ENCODE measurements at regions not wholly inside any gene's neighbourhood (a gene's known extent, or its start where the extent isn't known, plus 50 kb on each side); places are given as distances from the start of the nearest gene placed in this dataset.

DNA sequence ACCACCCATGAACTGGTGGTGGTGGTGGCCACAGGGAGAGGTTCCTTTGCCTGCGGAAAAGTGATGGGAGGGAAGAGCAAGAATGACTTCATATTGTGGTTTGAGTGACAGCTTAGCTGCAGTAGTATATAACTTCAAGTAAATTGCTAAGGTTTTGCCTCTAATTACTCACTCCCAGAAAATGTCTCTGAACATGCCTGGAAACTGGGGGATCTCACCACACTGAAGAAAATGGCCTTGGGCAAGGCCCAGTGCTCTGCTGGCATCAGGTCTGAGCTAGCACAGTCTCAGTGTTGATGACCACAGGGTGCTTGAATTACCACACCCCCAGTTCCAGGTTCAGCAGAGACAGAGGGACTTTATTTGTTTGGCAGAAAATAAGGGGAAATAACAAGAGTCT lies 2085.4 kb downstream of the ARAP2 start:
- TF ChIP-seq, protein P1, sequence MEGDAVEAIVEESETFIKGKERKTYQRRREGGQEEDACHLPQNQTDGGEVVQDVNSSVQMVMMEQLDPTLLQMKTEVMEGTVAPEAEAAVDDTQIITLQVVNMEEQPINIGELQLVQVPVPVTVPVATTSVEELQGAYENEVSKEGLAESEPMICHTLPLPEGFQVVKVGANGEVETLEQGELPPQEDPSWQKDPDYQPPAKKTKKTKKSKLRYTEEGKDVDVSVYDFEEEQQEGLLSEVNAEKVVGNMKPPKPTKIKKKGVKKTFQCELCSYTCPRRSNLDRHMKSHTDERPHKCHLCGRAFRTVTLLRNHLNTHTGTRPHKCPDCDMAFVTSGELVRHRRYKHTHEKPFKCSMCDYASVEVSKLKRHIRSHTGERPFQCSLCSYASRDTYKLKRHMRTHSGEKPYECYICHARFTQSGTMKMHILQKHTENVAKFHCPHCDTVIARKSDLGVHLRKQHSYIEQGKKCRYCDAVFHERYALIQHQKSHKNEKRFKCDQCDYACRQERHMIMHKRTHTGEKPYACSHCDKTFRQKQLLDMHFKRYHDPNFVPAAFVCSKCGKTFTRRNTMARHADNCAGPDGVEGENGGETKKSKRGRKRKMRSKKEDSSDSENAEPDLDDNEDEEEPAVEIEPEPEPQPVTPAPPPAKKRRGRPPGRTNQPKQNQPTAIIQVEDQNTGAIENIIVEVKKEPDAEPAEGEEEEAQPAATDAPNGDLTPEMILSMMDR (IDR thresholded peaks at IDR 0.05), result no peak
- no peak for TF ChIP-seq POLR2A (IDR thresholded peaks at IDR 0.05)

Data from adrenal gland (tissue), 5 donors.